HEK293 (cell line): ENCODE measurements at regions not wholly inside any gene's neighbourhood (a gene's known extent, or its start where the extent isn't known, plus 50 kb on each side); places are given as distances from the start of the nearest gene placed in this dataset.

Source experiments
- CTCF ChIA-PET: fragments of 350-600 bp; formaldehyde crosslinking; extraction: SDS; loops from one replicate; lab custom pipeline; 2021; ENCODE audit warnings: antibody characterized with exemption; lab: Yijun Ruan, JAX
- POLR2A ChIA-PET: fragments of 300-600 bp; formaldehyde crosslinking; extraction: SDS; loops from one replicate; lab custom pipeline; 2020; ENCODE audit warnings: antibody characterized with exemption, inconsistent platforms; lab: Yijun Ruan, JAX
- H3K27ac ChIP-seq: fragments of 200-500 bp; sonication (Bioruptor generic); 2 replicates; pipeline ENCODE4 v1.5.1; 2014; ENCODE audit warnings: low read depth, low read length, control low read depth, inconsistent platforms; ENCODE audit errors: extremely low read depth
- H3K36me3 ChIP-seq, 2 experiments: fragments of 200-500 bp in 1 of 2; sonication (Bioruptor generic) in 1 of 2; 1 replicate in 1 of 2; 2 replicates in 1 of 2; pipeline ENCODE4 v1.5.1; 2014 to 2017; ENCODE audit warnings: inconsistent platforms in 2 of 2, low read length in 2 of 2; ENCODE audit not compliant: control insufficient read depth in 2 of 2, insufficient read depth in 1 of 2
- H3K4me1 ChIP-seq: fragments of 200-500 bp; sonication (Bioruptor generic); 2 replicates; pipeline ENCODE4 v1.5.1; 2014; ENCODE audit warnings: mild to moderate bottlenecking, low read length, inconsistent platforms; ENCODE audit not compliant: control insufficient read depth, insufficient read depth
- H3K4me3 ChIP-seq: 2 replicates; pipeline ENCODE4 v1.5.1; 2011; ENCODE audit warnings: low read depth, mild to moderate bottlenecking, control low read depth, low read length, moderate library complexity
- H3K9me3 ChIP-seq: fragments of 200-500 bp; sonication (Bioruptor generic); 2 replicates; pipeline ENCODE4 v1.5.1; 2014; ENCODE audit warnings: low read depth, low read length, inconsistent platforms; ENCODE audit not compliant: control insufficient read depth, insufficient read depth
- BCL6B ChIP-seq: fragments of 450-650 bp; formaldehyde crosslinking; IDR thresholded peaks from 2 replicates; pipeline ENCODE4 v1.5.1; 2017; ENCODE audit warnings: missing biosample characterization, missing genetic modification characterization
- HOXC10 ChIP-seq: sonication (generic); formaldehyde crosslinking; IDR thresholded peaks from 2 replicates; pipeline ENCODE4 v1.8.1; 2023; ENCODE audit warnings: mild to moderate bottlenecking, missing genetic modification reagents
- MZF1 ChIP-seq: fragments of 450-650 bp; formaldehyde crosslinking; IDR thresholded peaks from 2 replicates; pipeline ENCODE4 v1.5.1; 2017; ENCODE audit warnings: missing biosample characterization, missing genetic modification characterization, borderline replicate concordance
- OVOL3 ChIP-seq: fragments of 450-650 bp; formaldehyde crosslinking; IDR thresholded peaks from 2 replicates; pipeline ENCODE4 v1.5.1; 2016; ENCODE audit warnings: missing biosample characterization, missing genetic modification characterization
- PBX3 ChIP-seq: sonication (generic); formaldehyde crosslinking; IDR thresholded peaks from 2 replicates; pipeline ENCODE4 v1.8.1; 2022; ENCODE audit warnings: mild to moderate bottlenecking, moderate library complexity, missing genetic modification reagents
- REST ChIP-seq: fragments of 450-650 bp; formaldehyde crosslinking; IDR thresholded peaks from 2 replicates; pipeline ENCODE4 v1.5.1; 2016; ENCODE audit warnings: missing biosample characterization, missing genetic modification characterization
- SCRT1 ChIP-seq: fragments of 450-650 bp; formaldehyde crosslinking; IDR thresholded peaks from 2 replicates; pipeline ENCODE4 v1.5.1; 2016; ENCODE audit warnings: missing biosample characterization, missing genetic modification characterization, borderline replicate concordance
- YY2 ChIP-seq: fragments of 450-650 bp; formaldehyde crosslinking; IDR thresholded peaks from 2 replicates; pipeline ENCODE4 v1.5.1; 2016; ENCODE audit warnings: missing biosample characterization, missing genetic modification characterization
- ZBTB8A ChIP-seq: fragments of 450-650 bp; formaldehyde crosslinking; IDR thresholded peaks from 2 replicates; pipeline ENCODE4 v1.5.1; 2016; ENCODE audit warnings: missing biosample characterization, missing genetic modification characterization
- ZFP37 ChIP-seq: fragments of 450-650 bp; formaldehyde crosslinking; IDR thresholded peaks from 2 replicates; pipeline ENCODE4 v1.5.1; 2016; ENCODE audit warnings: missing biosample characterization, missing genetic modification characterization
- ZNF133 ChIP-seq: fragments of 450-650 bp; formaldehyde crosslinking; IDR thresholded peaks from 2 replicates; pipeline ENCODE4 v1.5.1; 2016; ENCODE audit warnings: missing biosample characterization, missing genetic modification characterization
- ZNF16 ChIP-seq: fragments of 450-650 bp; formaldehyde crosslinking; IDR thresholded peaks from 2 replicates; pipeline ENCODE4 v1.5.1; 2016; ENCODE audit warnings: low read depth, missing biosample characterization, missing genetic modification characterization
- ZNF404 ChIP-seq: fragments of 450-650 bp; formaldehyde crosslinking; IDR thresholded peaks from 2 replicates; pipeline ENCODE4 v1.5.1; 2017; ENCODE audit warnings: missing biosample characterization, missing genetic modification characterization
- ZNF423 ChIP-seq: fragments of 450-650 bp; formaldehyde crosslinking; IDR thresholded peaks from 2 replicates; pipeline ENCODE4 v1.5.1; 2016; ENCODE audit warnings: missing biosample characterization, missing genetic modification characterization
- ZNF530 ChIP-seq: fragments of 450-650 bp; formaldehyde crosslinking; IDR thresholded peaks from 2 replicates; pipeline ENCODE4 v1.5.1; 2016; ENCODE audit warnings: low read depth, missing biosample characterization, missing genetic modification characterization
- ZNF549 ChIP-seq: fragments of 450-650 bp; IDR thresholded peaks from 2 replicates; pipeline ENCODE4 v1.5.1; 2018; ENCODE audit warnings: missing biosample characterization, missing genetic modification characterization, mild to moderate bottlenecking, inconsistent platforms, moderate library complexity
- ZNF654 ChIP-seq: fragments of 450-650 bp; formaldehyde crosslinking; IDR thresholded peaks from 2 replicates; pipeline ENCODE4 v1.5.1; 2016; ENCODE audit warnings: low read depth, missing biosample characterization, missing genetic modification characterization
- ZNF670 ChIP-seq: fragments of 450-650 bp; formaldehyde crosslinking; IDR thresholded peaks from 2 replicates; pipeline ENCODE4 v1.5.1; 2016; ENCODE audit warnings: missing biosample characterization, missing genetic modification characterization, low read depth
- ZNF830 ChIP-seq: fragments of 450-650 bp; IDR thresholded peaks from 2 replicates; pipeline ENCODE4 v1.5.0; 2018; ENCODE audit warnings: missing biosample characterization, missing genetic modification characterization, low read depth, mild to moderate bottlenecking, moderate library complexity
- ZSCAN5A ChIP-seq: fragments of 450-650 bp; formaldehyde crosslinking; IDR thresholded peaks from 2 replicates; pipeline ENCODE4 v1.5.1; 2016; ENCODE audit warnings: missing biosample characterization, missing genetic modification characterization
- TF ChIP-seq, protein P1 (sequence below): fragments of 450-650 bp; formaldehyde crosslinking; IDR thresholded peaks from 2 replicates; pipeline ENCODE4 v1.5.1; 2016; ENCODE audit warnings: missing biosample characterization, missing genetic modification characterization, borderline replicate concordance
- TF ChIP-seq, protein P2 (sequence below): fragments of 450-650 bp; formaldehyde crosslinking; IDR thresholded peaks from 2 replicates; pipeline ENCODE4 v1.5.1; 2016; ENCODE audit warnings: missing biosample characterization, missing genetic modification characterization, low read depth

DNA sequence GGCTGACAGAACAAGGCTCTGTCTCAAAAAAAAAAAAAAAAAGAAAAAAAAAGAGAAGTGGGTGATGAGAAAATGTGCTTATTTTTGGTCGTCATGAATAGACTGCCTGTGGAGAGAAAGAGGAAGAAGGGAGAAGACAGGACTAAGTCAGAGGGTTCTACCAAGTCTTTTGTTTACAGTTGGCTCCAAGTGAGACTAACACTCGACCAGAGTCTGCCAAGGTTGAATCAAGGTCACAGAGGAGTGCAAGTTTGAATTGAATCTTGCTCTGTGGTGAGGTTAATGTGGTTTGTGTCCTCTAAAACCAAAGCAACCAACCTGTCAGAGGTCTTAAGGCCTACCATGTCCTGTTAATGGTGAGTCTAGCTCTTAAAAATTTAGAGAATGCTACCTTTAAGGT, 334.1 kb upstream of the GRM7 start:
- ChIA-PET POLR2A (no interaction called here), CTCF (no interaction called here)
- Histone ChIP-seq H3K4me3 (no peak overlapping the region), H3K9me3 (no peaks in the 10 kb centered on the region), H3K36me3 (no peaks in the 10 kb centered on the region), H3K4me1 (no peaks in the 10 kb centered on the region), H3K27ac (no peak overlapping the region)
- TF ChIP-seq OVOL3 (tag by site-specific recombination) (no peak), ZNF830 (no peak), ZBTB8A (tag by site-specific recombination) (no peak), ZNF670 (tag by site-specific recombination) (no peak), PBX3 (CRISPR knock-in tag) (no peak), MZF1 (no peak), BCL6B (tag by site-specific recombination) (no peak), SCRT1 (tag by site-specific recombination) (no peak), ZNF549 (tag by site-specific recombination) (no peak), ZNF654 (tag by site-specific recombination) (no peak), HOXC10 (CRISPR knock-in tag) (no peak)

DNA sequence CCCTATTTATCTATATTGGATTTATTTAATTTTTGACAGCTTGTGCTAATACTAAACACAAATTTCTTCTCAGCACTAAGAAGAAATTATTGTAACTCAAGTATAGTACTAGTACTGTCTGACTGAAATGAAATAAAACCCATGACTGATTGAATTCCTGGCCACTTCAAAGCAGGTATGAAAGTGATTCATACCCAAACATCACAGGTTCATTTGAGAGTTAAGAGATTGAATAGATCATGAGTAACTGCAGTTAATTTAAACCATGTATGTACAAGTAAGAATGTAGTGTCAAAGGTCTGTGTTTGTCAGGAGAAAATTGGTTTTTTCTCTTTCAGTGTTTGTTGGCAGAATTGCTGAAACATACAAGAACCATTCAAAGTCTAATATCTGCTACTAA, 332.0 kb upstream of the GRM7 start:
- Histone ChIP-seq H3K36me3 (no peaks in the 10 kb centered on the region), H3K4me3 (no peak overlapping the region), H3K4me1 (no peaks in the 10 kb centered on the region), H3K9me3 (no peaks in the 10 kb centered on the region), H3K27ac (no peak overlapping the region)
- CTCF ChIA-PET: no interaction called here
- POLR2A ChIA-PET: no interaction called here
- TF ChIP-seq ZNF16 (tag by site-specific recombination) (no peak), ZNF133 (no peak), ZNF530 (tag by site-specific recombination) (no peak)
- TF ChIP-seq, protein P1, sequence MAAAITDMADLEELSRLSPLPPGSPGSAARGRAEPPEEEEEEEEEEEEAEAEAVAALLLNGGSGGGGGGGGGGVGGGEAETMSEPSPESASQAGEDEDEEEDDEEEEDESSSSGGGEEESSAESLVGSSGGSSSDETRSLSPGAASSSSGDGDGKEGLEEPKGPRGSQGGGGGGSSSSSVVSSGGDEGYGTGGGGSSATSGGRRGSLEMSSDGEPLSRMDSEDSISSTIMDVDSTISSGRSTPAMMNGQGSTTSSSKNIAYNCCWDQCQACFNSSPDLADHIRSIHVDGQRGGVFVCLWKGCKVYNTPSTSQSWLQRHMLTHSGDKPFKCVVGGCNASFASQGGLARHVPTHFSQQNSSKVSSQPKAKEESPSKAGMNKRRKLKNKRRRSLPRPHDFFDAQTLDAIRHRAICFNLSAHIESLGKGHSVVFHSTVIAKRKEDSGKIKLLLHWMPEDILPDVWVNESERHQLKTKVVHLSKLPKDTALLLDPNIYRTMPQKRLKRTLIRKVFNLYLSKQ (tag by site-specific recombination): no peak

GRCh38 chr3:6531153-6531552, 329.8 kb upstream of the GRM7 start:
- ChIA-PET POLR2A (no interaction called here), CTCF (no interaction called here)
- Histone ChIP-seq H3K4me1 (no peaks in the 10 kb centered on the region), H3K4me3 (no peak overlapping the region), H3K36me3 (no peaks in the 10 kb centered on the region), H3K9me3 (no peaks in the 10 kb centered on the region), H3K27ac (no peak overlapping the region)
- TF ChIP-seq REST (no peak), ZFP37 (tag by site-specific recombination) (no peak), ZNF404 (tag by site-specific recombination) (no peak), YY2 (no peak), ZSCAN5A (no peak), ZNF423 (tag by site-specific recombination) (no peak)
- TF ChIP-seq, protein P2, sequence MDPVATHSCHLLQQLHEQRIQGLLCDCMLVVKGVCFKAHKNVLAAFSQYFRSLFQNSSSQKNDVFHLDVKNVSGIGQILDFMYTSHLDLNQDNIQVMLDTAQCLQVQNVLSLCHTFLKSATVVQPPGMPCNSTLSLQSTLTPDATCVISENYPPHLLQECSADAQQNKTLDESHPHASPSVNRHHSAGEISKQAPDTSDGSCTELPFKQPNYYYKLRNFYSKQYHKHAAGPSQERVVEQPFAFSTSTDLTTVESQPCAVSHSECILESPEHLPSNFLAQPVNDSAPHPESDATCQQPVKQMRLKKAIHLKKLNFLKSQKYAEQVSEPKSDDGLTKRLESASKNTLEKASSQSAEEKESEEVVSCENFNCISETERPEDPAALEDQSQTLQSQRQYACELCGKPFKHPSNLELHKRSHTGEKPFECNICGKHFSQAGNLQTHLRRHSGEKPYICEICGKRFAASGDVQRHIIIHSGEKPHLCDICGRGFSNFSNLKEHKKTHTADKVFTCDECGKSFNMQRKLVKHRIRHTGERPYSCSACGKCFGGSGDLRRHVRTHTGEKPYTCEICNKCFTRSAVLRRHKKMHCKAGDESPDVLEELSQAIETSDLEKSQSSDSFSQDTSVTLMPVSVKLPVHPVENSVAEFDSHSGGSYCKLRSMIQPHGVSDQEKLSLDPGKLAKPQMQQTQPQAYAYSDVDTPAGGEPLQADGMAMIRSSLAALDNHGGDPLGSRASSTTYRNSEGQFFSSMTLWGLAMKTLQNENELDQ (tag by site-specific recombination): no peak
